ENCODE measurements at regions not wholly inside any gene's neighbourhood (a gene's known extent, or its start where the extent isn't known, plus 50 kb on each side); places are given as distances from the start of the nearest gene placed in this dataset.

DNA sequence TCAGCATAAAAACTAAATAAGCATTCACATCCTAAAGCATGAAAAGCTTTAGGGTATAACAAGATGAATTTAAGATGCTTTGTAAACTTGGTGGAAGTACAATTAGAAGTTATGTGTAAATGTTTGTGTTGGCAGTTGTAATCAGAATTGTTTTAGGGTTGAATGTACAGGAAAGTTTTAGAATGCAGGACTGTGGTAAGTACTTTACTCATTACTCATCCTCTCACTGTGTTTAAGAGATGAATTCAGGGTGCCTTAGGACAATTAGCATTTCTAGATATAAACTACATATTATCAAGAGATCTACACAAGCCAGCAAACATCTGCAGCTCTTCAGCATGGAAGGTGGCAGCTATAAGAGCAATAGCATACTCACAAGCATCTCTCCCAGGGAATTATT lies 77.5 kb upstream of the ELOVL6 start:
- DNase-seq = peak; percentile 73

GRCh38 chr4:110271986-110272385 lies 73.6 kb upstream of the ELOVL6 start:
- no peak for DNase-seq

- DNase-seq = peak; percentile 82
Observed at GRCh38 chr4:110270492-110271197, 72.2 kb upstream of the ELOVL6 start.

DNA sequence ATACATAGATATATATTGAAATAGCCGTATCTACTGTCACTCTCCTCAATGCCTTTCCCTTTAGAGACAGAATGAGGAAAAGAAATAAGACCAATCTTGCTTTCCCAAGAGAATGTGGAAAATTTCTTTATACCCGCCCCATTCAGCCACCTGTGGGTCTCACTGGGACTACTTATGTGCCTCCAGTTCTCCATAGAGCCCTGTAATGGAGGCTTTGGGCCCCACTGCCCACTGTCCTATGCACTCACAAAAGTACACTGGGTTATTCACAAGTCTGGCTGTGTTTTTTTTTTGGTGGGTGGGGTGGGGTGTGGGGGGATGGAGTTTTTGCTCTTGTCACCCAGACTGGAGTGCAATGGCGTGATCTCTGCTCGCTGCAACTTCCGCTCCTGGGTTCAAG lies 70.4 kb upstream of the ELOVL6 start:
- DNase-seq = no peak

- no peak for DNase-seq
Observed at GRCh38 chr4:110268352-110268751, 69.9 kb upstream of the ELOVL6 start.

DNA sequence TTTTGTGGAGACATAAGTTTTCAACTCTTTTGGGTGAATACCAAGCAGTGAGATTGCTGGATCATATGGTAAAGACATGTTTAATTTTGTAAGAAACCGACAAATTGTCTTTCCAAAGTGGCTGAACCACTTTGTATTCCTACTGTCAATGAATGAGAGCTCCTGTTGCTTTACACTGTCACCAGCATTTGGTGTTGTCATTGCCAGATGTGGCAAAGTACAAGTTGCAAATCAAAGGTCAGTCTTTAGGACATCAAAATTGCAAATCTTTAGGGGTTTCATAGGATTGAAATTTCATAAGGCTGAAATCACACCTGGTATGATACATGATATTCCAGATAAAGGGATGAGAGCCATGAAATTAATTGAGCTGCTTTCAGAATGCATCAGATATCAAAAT lies 67.7 kb upstream of the ELOVL6 start:
- no peak for DNase-seq

GRCh38 chr4:110265001-110265400 lies 66.6 kb upstream of the ELOVL6 start:
- DNase-seq = no peak

GRCh38 chr4:110260299-110260698 lies 61.9 kb upstream of the ELOVL6 start:
- no peak for DNase-seq

DNA sequence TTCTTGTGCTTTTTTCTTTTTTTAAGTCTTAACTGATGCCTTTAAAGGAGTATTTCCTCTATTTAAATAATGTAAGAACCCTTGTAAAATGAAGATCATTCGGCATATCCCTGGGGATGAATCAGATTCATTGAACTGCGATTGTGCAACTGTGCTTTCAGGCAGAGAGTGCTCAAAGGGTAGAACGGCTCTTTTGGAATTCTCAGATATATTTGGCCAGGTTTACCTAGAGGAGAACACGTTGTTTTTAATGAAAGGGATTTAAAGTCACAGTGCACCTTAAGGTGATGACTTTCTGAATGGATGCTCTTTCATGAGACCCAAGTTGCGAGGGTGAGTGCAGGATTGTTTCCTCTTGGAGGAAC lies 51.6 kb upstream of the ELOVL6 start:
- DNase-seq = no peak

DNA sequence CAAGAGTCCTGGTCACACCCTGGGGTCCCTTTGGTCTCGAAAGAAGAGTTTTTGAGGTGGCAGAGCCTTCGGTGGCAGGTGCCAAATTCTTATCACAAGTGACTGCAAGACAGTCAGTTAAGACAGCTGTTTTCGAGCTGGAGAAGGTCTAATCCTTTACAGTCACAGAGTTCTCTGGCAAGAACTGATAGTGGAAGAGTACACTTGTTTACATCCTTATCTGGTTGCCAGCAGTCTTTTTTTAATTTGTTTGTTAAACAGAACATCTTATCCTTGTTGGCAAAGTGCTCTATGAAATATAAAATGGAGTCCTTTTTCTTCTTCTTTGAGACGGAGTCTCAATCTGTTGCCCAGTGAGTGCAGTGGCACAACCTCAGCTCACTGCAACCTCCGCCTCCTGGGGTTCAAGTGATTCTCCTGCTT lies 50.4 kb upstream of the ELOVL6 start:
- no peak for DNase-seq
